ENCODE measurements at regions not wholly inside any gene's neighbourhood (a gene's known extent, or its start where the extent isn't known, plus 50 kb on each side); places are given as distances from the start of the nearest gene placed in this dataset.

DNA sequence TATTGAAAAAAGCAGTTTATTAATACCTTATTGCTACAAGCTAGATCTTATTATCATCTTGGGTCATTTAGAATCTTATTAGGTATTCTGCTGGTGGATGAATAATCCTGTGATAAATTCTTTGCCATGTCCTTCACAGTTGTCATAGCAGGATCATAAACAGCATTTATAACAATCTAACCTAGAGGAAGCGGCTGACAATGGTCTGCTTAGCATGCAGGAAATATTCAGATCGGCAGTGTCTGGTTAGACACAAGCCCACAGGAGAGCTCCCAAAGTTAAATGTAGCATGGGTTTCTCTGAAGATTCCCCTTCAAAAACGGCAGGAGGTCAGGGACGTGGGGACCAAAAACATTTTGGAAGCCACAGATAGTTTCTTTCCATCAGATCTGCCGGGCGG, 179.3 kb downstream of the FOXB1 start:
- POLR2A ChIA-PET = no interaction called here
- intact Hi-C loops (cut with micrococcal nuclease; ENCODE audit: unreplicated experiment) = loop anchor here (5.0 to 10.0 kb wide), 2 partner anchors 456 to 489 kb away; no protein-coding TSS in a partner anchor
- Histone ChIP-seq H4K20me1 (ENCODE audit: control insufficient read depth, insufficient read depth) (no peaks in the 10 kb centered on the region), H3K4me1 (ENCODE audit: control insufficient read depth, insufficient read depth, low read length) (no peaks in the 10 kb centered on the region), H3K4me2 (ENCODE audit: control insufficient read depth, insufficient read depth) (no peak overlapping the region), H3K9me3 (replicated peaks; ENCODE audit: control insufficient read depth, insufficient read depth, low read length) (no peaks in the 10 kb centered on the region), H2AFZ (ENCODE audit: control insufficient read depth, low read depth, low read length) (no peak overlapping the region), H3K27me3 (replicated peaks in 1 of 2; ENCODE audit: control insufficient read depth in 2 of 2, insufficient read depth in 2 of 2, low read length in 1 of 2) (no peaks in the 10 kb centered on the region; a peak in 1 of 4 replicates), H3K36me3 (ENCODE audit: control insufficient read depth in 2 of 2, insufficient read depth in 2 of 2, low read length in 1 of 2) (no peaks in the 10 kb centered on the region), H3K4me3 (no peak overlapping the region), H3K79me2 (ENCODE audit: control insufficient read depth, insufficient read depth, low read length) (no peaks in the 10 kb centered on the region), H3K27ac (ENCODE audit: control insufficient read depth, insufficient read depth) (no peak overlapping the region), H3K9ac (ENCODE audit: control insufficient read depth, insufficient read depth, low read length) (no peak overlapping the region)
- BruUV-seq (replicated peaks) = no TSS peak
- FAIRE-seq = no peak
- in situ Hi-C loops (cut with MboI) = loop anchor here (10.0 to 25.0 kb wide), 2 partner anchors 271 to 469 kb away; no protein-coding TSS in a partner anchor
- WGBS (ENCODE audit: insufficient coverage, insufficient replicate concordance, low lambda C conversion rate, missing lambda C conversion rate) = 37% methylated on average over 6 of the region's 6 CpGs
- no peak for DNase-seq (ENCODE audit: low read depth, low spot score)
- SMC1A ChIA-PET (ENCODE audit: uncharacterized antibody, unreplicated experiment) = interaction anchor here (0.8 kb wide), 1 partner anchor 41 kb away, joined by 3 read pairs; no protein-coding TSS in a partner anchor
- RAD21 ChIA-PET (ENCODE audit: unreplicated experiment) = interaction anchor here (0.7 kb wide), 1 partner anchor 16 kb away, joined by 3 read pairs; no protein-coding TSS in a partner anchor
- CTCF ChIA-PET = interaction anchor here (1.0 to 1.2 kb wide), 2 partner anchors 9 to 143 kb away, joined by 4 to 5 read pairs; no protein-coding TSS in a partner anchor
- no peak for ATAC-seq
- no peak for TF ChIP-seq ZBED1 (IDR thresholded peaks at IDR 0.05; ENCODE audit: borderline replicate concordance)
- TF ChIP-seq, protein P1, sequence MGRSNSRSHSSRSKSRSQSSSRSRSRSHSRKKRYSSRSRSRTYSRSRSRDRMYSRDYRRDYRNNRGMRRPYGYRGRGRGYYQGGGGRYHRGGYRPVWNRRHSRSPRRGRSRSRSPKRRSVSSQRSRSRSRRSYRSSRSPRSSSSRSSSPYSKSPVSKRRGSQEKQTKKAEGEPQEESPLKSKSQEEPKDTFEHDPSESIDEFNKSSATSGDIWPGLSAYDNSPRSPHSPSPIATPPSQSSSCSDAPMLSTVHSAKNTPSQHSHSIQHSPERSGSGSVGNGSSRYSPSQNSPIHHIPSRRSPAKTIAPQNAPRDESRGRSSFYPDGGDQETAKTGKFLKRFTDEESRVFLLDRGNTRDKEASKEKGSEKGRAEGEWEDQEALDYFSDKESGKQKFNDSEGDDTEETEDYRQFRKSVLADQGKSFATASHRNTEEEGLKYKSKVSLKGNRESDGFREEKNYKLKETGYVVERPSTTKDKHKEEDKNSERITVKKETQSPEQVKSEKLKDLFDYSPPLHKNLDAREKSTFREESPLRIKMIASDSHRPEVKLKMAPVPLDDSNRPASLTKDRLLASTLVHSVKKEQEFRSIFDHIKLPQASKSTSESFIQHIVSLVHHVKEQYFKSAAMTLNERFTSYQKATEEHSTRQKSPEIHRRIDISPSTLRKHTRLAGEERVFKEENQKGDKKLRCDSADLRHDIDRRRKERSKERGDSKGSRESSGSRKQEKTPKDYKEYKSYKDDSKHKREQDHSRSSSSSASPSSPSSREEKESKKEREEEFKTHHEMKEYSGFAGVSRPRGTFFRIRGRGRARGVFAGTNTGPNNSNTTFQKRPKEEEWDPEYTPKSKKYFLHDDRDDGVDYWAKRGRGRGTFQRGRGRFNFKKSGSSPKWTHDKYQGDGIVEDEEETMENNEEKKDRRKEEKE (IDR thresholded peaks at IDR 0.05) = no peak
- TF ChIP-seq MTA2 (IDR thresholded peaks at IDR 0.05; ENCODE audit: low read depth) = no peak
- TF ChIP-seq PAX8 (IDR thresholded peaks at IDR 0.05) = no peak
- no peak for TF ChIP-seq TCF12 (IDR thresholded peaks at IDR 0.05; ENCODE audit: low read depth, low read length)
- no peak for TF ChIP-seq ZNF207 (IDR thresholded peaks at IDR 0.05; ENCODE audit: borderline replicate concordance)
- TF ChIP-seq, protein P2, sequence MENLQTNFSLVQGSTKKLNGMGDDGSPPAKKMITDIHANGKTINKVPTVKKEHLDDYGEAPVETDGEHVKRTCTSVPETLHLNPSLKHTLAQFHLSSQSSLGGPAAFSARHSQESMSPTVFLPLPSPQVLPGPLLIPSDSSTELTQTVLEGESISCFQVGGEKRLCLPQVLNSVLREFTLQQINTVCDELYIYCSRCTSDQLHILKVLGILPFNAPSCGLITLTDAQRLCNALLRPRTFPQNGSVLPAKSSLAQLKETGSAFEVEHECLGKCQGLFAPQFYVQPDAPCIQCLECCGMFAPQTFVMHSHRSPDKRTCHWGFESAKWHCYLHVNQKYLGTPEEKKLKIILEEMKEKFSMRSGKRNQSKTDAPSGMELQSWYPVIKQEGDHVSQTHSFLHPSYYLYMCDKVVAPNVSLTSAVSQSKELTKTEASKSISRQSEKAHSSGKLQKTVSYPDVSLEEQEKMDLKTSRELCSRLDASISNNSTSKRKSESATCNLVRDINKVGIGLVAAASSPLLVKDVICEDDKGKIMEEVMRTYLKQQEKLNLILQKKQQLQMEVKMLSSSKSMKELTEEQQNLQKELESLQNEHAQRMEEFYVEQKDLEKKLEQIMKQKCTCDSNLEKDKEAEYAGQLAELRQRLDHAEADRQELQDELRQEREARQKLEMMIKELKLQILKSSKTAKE (IDR thresholded peaks at IDR 0.05; ENCODE audit: low read depth, poor library complexity, severe bottlenecking) = no peak
- no peak for TF ChIP-seq LARP7 (IDR thresholded peaks at IDR 0.05)
- no peak for TF ChIP-seq CBX5 (IDR thresholded peaks at IDR 0.05; ENCODE audit: low read depth)
- no peak for TF ChIP-seq STAT1 (conservative IDR thresholded peaks at IDR 0.05)
- TF ChIP-seq BACH1 (IDR thresholded peaks at IDR 0.05; ENCODE audit: borderline replicate concordance) = no peak
- TF ChIP-seq, protein P3, sequence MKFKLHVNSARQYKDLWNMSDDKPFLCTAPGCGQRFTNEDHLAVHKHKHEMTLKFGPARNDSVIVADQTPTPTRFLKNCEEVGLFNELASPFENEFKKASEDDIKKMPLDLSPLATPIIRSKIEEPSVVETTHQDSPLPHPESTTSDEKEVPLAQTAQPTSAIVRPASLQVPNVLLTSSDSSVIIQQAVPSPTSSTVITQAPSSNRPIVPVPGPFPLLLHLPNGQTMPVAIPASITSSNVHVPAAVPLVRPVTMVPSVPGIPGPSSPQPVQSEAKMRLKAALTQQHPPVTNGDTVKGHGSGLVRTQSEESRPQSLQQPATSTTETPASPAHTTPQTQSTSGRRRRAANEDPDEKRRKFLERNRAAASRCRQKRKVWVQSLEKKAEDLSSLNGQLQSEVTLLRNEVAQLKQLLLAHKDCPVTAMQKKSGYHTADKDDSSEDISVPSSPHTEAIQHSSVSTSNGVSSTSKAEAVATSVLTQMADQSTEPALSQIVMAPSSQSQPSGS (IDR thresholded peaks at IDR 0.05; ENCODE audit: low read length) = no peak
- no peak for TF ChIP-seq NFXL1 (IDR thresholded peaks at IDR 0.05; ENCODE audit: borderline replicate concordance)
- TF ChIP-seq FOS (IDR thresholded peaks at IDR 0.05; ENCODE audit: borderline replicate concordance, extremely low read depth, insufficient read length) = no peak
- no peak for TF ChIP-seq TCF3 (IDR thresholded peaks at IDR 0.05; ENCODE audit: borderline replicate concordance, insufficient read depth, low read depth, low read length)
- TF ChIP-seq PML (IDR thresholded peaks at IDR 0.05; ENCODE audit: low read length) = no peak
- no peak for TF ChIP-seq ZZZ3 (IDR thresholded peaks at IDR 0.05; ENCODE audit: control insufficient read depth, insufficient read length, low read depth)

Measured in GM12878 (cell line).